Glutamatergic neuron (in vitro differentiated cells): ENCODE measurements at regions not wholly inside any gene's neighbourhood (a gene's known extent, or its start where the extent isn't known, plus 50 kb on each side); places are given as distances from the start of the nearest gene placed in this dataset.

ENCODE experiments used
- DNase-seq: peaks from one replicate; pipeline ENCODE4 v3.0.0; 2022
- H3K27ac Mint-ChIP-seq: one replicate; pipeline ENCODE4 v1.8.0; 2020; ENCODE audit warnings: mild to moderate bottlenecking, mixed read lengths, inconsistent platforms; ENCODE audit not compliant: unreplicated experiment
- H3K27me3 Mint-ChIP-seq: one replicate; pipeline ENCODE4 v1.8.0; 2020; ENCODE audit warnings: mild to moderate bottlenecking, moderate library complexity, mixed read lengths, inconsistent platforms; ENCODE audit not compliant: unreplicated experiment
- H3K36me3 Mint-ChIP-seq: one replicate; pipeline ENCODE4 v1.8.0; 2020; ENCODE audit warnings: mild to moderate bottlenecking, mixed read lengths, inconsistent platforms; ENCODE audit not compliant: unreplicated experiment
- H3K4me1 Mint-ChIP-seq: one replicate; pipeline ENCODE4 v1.8.0; 2020; ENCODE audit warnings: mild to moderate bottlenecking, low read depth, mixed read lengths, inconsistent platforms; ENCODE audit not compliant: unreplicated experiment
- H3K4me3 Mint-ChIP-seq: one replicate; pipeline ENCODE4 v1.8.0; 2020; ENCODE audit warnings: mild to moderate bottlenecking, mixed read lengths, inconsistent platforms; ENCODE audit not compliant: unreplicated experiment
- H3K9me3 Mint-ChIP-seq: one replicate; pipeline ENCODE4 v1.8.0; 2020; ENCODE audit warnings: mild to moderate bottlenecking, moderate library complexity, mixed read lengths, inconsistent platforms; ENCODE audit not compliant: unreplicated experiment
- TF ChIP-seq, protein P1 (sequence below): fragments of 200-600 bp; sonication (generic); IDR thresholded peaks from one replicate; pipeline ENCODE4 v1.5.0; 2021; ENCODE audit not compliant: partially characterized antibody, unreplicated experiment

DNA sequence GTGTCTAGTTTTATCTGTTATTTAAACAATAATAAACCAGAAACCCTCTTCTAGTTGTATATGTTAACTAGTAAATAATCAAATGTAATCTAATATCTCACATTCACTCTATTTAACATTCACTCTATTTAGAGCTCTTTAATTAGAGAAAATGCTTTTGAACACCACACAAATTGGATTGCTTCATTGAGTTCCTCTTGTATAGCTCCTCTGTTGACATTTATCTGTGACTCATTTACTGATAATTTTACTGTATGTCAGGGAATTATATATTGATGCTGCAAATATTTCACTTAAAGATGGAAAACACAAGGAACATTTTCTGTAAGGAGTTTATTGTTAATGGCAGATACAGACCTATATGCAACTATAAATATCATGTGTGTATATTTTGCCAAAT lies 594.6 kb downstream of the COL12A1 start:
- H3K4me3 Mint-ChIP-seq: no peak overlapping the region

DNA sequence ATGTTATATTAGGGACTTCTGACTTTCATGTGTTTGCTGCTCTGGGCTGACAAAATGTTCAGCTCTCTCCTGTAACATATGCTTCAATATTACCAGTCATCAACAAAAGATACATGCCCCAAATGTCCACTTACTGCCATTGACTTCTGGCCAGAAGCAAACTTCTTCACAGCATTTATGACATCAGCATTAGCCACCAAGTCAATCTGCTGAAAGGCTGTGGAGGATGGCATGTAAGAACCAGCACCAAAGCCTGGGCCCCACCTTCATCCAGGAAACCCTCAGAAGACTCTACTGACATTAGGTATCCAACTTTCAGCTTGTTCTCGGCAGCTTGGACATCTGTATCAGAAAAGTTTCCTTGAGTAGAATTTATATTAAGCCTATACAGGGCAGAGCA lies 595.5 kb downstream of the COL12A1 start:
- TF ChIP-seq, protein P1, sequence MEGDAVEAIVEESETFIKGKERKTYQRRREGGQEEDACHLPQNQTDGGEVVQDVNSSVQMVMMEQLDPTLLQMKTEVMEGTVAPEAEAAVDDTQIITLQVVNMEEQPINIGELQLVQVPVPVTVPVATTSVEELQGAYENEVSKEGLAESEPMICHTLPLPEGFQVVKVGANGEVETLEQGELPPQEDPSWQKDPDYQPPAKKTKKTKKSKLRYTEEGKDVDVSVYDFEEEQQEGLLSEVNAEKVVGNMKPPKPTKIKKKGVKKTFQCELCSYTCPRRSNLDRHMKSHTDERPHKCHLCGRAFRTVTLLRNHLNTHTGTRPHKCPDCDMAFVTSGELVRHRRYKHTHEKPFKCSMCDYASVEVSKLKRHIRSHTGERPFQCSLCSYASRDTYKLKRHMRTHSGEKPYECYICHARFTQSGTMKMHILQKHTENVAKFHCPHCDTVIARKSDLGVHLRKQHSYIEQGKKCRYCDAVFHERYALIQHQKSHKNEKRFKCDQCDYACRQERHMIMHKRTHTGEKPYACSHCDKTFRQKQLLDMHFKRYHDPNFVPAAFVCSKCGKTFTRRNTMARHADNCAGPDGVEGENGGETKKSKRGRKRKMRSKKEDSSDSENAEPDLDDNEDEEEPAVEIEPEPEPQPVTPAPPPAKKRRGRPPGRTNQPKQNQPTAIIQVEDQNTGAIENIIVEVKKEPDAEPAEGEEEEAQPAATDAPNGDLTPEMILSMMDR: no peak
- Mint-ChIP-seq H3K9me3 (no peaks in the 10 kb centered on the region), H3K27me3 (no peaks in the 10 kb centered on the region), H3K27ac (no peak overlapping the region), H3K36me3 (no peaks in the 10 kb centered on the region), H3K4me1 (no peaks in the 10 kb centered on the region), H3K4me3 (no peak overlapping the region)
- no peak for DNase-seq

More for the DNA sequence above, 594.6 kb downstream of the COL12A1 start:
- Mint-ChIP-seq H3K27ac (no peak overlapping the region), H3K36me3 (no peaks in the 10 kb centered on the region), H3K9me3 (no peaks in the 10 kb centered on the region), H3K27me3 (no peaks in the 10 kb centered on the region), H3K4me1 (no peaks in the 10 kb centered on the region)
- TF ChIP-seq, protein P1: no peak
- no peak for DNase-seq

DNA sequence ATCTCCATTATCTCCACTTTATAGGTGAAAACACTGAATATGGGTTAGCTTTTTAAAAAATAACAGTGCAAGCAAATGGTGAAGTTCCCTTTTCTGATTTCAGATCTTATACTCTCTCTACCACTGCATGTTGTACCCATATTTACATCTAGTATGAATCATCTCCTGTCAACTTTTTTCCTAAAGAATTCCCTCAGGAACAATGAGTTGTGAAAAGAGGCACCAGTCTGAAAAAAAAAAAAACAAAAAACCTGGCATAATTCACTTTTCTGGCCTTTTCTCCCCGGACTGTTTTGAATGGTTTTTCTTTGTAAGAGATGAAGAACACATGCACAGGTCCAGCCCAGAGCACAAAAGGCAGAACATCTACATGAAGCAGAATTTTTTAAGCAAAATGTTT lies 596.0 kb downstream of the COL12A1 start:
- H3K9me3 Mint-ChIP-seq: no peaks in the 10 kb centered on the region
- DNase-seq: no peak
- H3K4me1 Mint-ChIP-seq: no peaks in the 10 kb centered on the region
- H3K27ac Mint-ChIP-seq: no peak overlapping the region
- H3K27me3 Mint-ChIP-seq: peaks cover 4% of the 10 kb centered on the region
- H3K4me3 Mint-ChIP-seq: no peak overlapping the region
- TF ChIP-seq, protein P1: no peak
- no peaks in the 10 kb centered on the region for H3K36me3 Mint-ChIP-seq

DNA sequence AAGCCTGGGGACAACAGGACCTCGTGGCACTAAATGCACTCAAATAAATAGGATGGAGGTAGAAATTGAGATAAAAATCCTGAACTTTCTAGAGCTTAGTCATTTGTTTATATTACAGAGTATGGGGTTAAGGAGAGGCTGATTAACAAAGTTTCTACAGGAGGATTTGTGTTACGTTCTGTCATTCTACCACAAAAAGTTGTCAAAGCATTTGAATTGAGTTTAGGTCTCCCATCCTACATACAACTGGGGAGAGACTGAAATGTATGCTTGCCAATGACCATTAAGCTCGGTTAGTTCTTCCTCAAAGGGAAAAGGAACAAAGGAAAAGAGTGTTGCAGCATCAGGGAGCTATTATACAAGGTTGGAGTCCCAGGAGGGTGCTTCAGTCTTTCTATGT lies 597.9 kb downstream of the COL12A1 start:
- H3K27ac Mint-ChIP-seq: no peak overlapping the region
- no peaks in the 10 kb centered on the region for H3K4me1 Mint-ChIP-seq
- no peak overlapping the region for H3K4me3 Mint-ChIP-seq
- no peaks in the 10 kb centered on the region for H3K36me3 Mint-ChIP-seq
- H3K9me3 Mint-ChIP-seq: no peaks in the 10 kb centered on the region
- TF ChIP-seq, protein P1: no peak
- peaks cover 4% of the 10 kb centered on the region for H3K27me3 Mint-ChIP-seq
- DNase-seq: no peak

DNA sequence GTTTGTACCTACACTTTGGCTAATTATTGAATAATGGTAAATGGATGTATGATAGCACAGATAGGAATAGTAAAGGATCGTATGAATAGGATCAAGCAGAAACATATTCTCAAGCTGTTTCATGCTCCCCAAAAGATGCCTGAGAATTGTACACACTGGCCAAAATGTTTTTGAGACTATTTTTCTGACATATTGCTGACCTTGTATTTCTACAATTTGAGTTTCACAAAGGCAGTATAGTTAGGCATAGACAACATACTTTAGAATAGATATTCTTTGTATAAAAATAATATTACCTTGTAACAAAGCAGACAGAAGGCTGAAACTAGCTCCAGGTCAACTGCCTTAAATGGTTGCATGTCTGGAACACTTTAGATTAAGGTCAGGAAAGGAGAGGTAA lies 598.4 kb downstream of the COL12A1 start:
- TF ChIP-seq, protein P1: no peak
- no peaks in the 10 kb centered on the region for H3K36me3 Mint-ChIP-seq
- H3K27me3 Mint-ChIP-seq: peaks cover 4% of the 10 kb centered on the region
- DNase-seq: no peak
- H3K9me3 Mint-ChIP-seq: no peaks in the 10 kb centered on the region
- H3K4me3 Mint-ChIP-seq: no peak overlapping the region
- H3K27ac Mint-ChIP-seq: no peak overlapping the region
- no peaks in the 10 kb centered on the region for H3K4me1 Mint-ChIP-seq
